Dendritic cell treated with granulocyte-macrophage colony-stimulating factor and Interleukin-4, amounts not matched to agents 40 ng/mL and 50 ng/mL, for 4 days (primary cell): ENCODE measurements at regions not wholly inside any gene's neighbourhood (a gene's known extent, or its start where the extent isn't known, plus 50 kb on each side); places are given as distances from the start of the nearest gene placed in this dataset.
A peak's percentile ranks its signal among the peaks of the same experiment; 100 is the strongest.

Experiments used
- H3K27ac Mint-ChIP-seq: one replicate; pipeline ENCODE4 v1.8.0; 2022; ENCODE audit warnings: mild to moderate bottlenecking, mixed read lengths
- H3K27me3 Mint-ChIP-seq: one replicate; pipeline ENCODE4 v1.8.0; 2022; ENCODE audit warnings: mild to moderate bottlenecking, mixed read lengths
- H3K36me3 Mint-ChIP-seq: one replicate; pipeline ENCODE4 v1.8.0; 2022; ENCODE audit warnings: low read depth, mixed read lengths
- H3K4me1 Mint-ChIP-seq: one replicate; pipeline ENCODE4 v1.8.0; 2022; ENCODE audit warnings: low read depth, mixed read lengths
- H3K4me3 Mint-ChIP-seq: one replicate; pipeline ENCODE4 v1.8.0; 2022; ENCODE audit warnings: mild to moderate bottlenecking, moderate library complexity, mixed read lengths
- H3K9me3 Mint-ChIP-seq: one replicate; pipeline ENCODE4 v1.8.0; 2022; ENCODE audit warnings: mixed read lengths
- intact Hi-C: fragments of 100-400 bp; cut with micrococcal nuclease; formaldehyde crosslinking; loops from one replicate; pipeline ENCODE4 v1.15.0; 2022

GRCh38 chr9:91156451-91157234 is 205.1 kb downstream of the AUH start:
- peaks cover 34% of the 10 kb centered on the region for H3K36me3 Mint-ChIP-seq
- H3K27ac Mint-ChIP-seq = peak overlapping the region; percentile 77
- intact Hi-C loops = no loop called here
- no peaks in the 10 kb centered on the region for H3K27me3 Mint-ChIP-seq
- H3K9me3 Mint-ChIP-seq = no peaks in the 10 kb centered on the region
- peaks cover 57% of the 10 kb centered on the region for H3K4me1 Mint-ChIP-seq
- no peak overlapping the region for H3K4me3 Mint-ChIP-seq

- Mint-ChIP-seq H3K27me3 (no peaks in the 10 kb centered on the region), H3K36me3 (peaks cover 23% of the 10 kb centered on the region), H3K27ac (no peak overlapping the region), H3K4me1 (peaks cover 56% of the 10 kb centered on the region), H3K4me3 (no peak overlapping the region), H3K9me3 (no peaks in the 10 kb centered on the region)
- intact Hi-C loops = no loop called here
These were observed 203.8 kb downstream of the AUH start for GRCh38 chr9:91157883-91158282.

- no peaks in the 10 kb centered on the region for H3K9me3 Mint-ChIP-seq
- peaks cover 19% of the 10 kb centered on the region for H3K36me3 Mint-ChIP-seq
- peaks cover 56% of the 10 kb centered on the region for H3K4me1 Mint-ChIP-seq
- no peak overlapping the region for H3K27ac Mint-ChIP-seq
- H3K4me3 Mint-ChIP-seq = no peak overlapping the region
- intact Hi-C loops = no loop called here
- H3K27me3 Mint-ChIP-seq = no peaks in the 10 kb centered on the region
These were observed 203.4 kb downstream of the AUH start for GRCh38 chr9:91158286-91158685.

- Mint-ChIP-seq H3K4me1 (peaks cover 59% of the 10 kb centered on the region), H3K27ac (peak overlapping the region; percentile 99), H3K4me3 (no peak overlapping the region)
These were observed 202.8 kb downstream of the AUH start for GRCh38 chr9:91158946-91159345.

GRCh38 chr9:91159664-91160121 is 202.0 kb downstream of the AUH start:
- Mint-ChIP-seq H3K9me3 (no peaks in the 10 kb centered on the region), H3K27ac (peak overlapping the region; percentile 99), H3K27me3 (no peaks in the 10 kb centered on the region), H3K4me1 (peaks cover 66% of the 10 kb centered on the region), H3K4me3 (no peak overlapping the region), H3K36me3 (peaks cover 9% of the 10 kb centered on the region)
- intact Hi-C loops = loop anchor here (5.0 kb wide), 1 partner anchor 188 kb away; no protein-coding TSS in a partner anchor

More at GRCh38 chr9:91158946-91159345, 202.8 kb downstream of the AUH start:
- Mint-ChIP-seq H3K27me3 (no peaks in the 10 kb centered on the region), H3K36me3 (peaks cover 12% of the 10 kb centered on the region), H3K9me3 (no peaks in the 10 kb centered on the region)
- intact Hi-C loops = no loop called here

GRCh38 chr9:91160181-91160580 is 201.5 kb downstream of the AUH start:
- H3K36me3 Mint-ChIP-seq = peaks cover 4% of the 10 kb centered on the region
- H3K9me3 Mint-ChIP-seq = no peaks in the 10 kb centered on the region
- peak overlapping the region; percentile 99 for H3K27ac Mint-ChIP-seq
- no peak overlapping the region for H3K4me3 Mint-ChIP-seq
- intact Hi-C loops = loop anchor here (5.0 kb wide), 1 partner anchor 187 kb away; no protein-coding TSS in a partner anchor
- no peaks in the 10 kb centered on the region for H3K27me3 Mint-ChIP-seq
- H3K4me1 Mint-ChIP-seq = peaks cover 71% of the 10 kb centered on the region

GRCh38 chr9:91160599-91161464 is 200.9 kb downstream of the AUH start:
- Mint-ChIP-seq H3K27me3 (no peaks in the 10 kb centered on the region), H3K27ac (peak overlapping the region; percentile 99), H3K36me3 (no peaks in the 10 kb centered on the region), H3K9me3 (no peaks in the 10 kb centered on the region), H3K4me1 (peaks cover 75% of the 10 kb centered on the region), H3K4me3 (no peak overlapping the region)
- intact Hi-C loops = loop anchor here (5.0 kb wide), 1 partner anchor 186 kb away; no protein-coding TSS in a partner anchor

GRCh38 chr9:91161465-91162300 is 200.0 kb downstream of the AUH start:
- no peaks in the 10 kb centered on the region for H3K36me3 Mint-ChIP-seq
- intact Hi-C loops = loop anchor here (2.0 to 5.0 kb wide), 2 partner anchors 15 to 186 kb away; no protein-coding TSS in a partner anchor
- no peaks in the 10 kb centered on the region for H3K27me3 Mint-ChIP-seq
- H3K9me3 Mint-ChIP-seq = no peaks in the 10 kb centered on the region
- H3K4me1 Mint-ChIP-seq = peaks cover 72% of the 10 kb centered on the region
- peak overlapping the region; percentile 72 for H3K4me3 Mint-ChIP-seq
- H3K27ac Mint-ChIP-seq = peak overlapping the region; percentile 99

GRCh38 chr9:91162311-91162710 is 199.4 kb downstream of the AUH start:
- Mint-ChIP-seq H3K4me1 (peaks cover 69% of the 10 kb centered on the region), H3K4me3 (peak overlapping the region; percentile 72), H3K27ac (peak overlapping the region; percentile 99), H3K9me3 (no peaks in the 10 kb centered on the region), H3K36me3 (no peaks in the 10 kb centered on the region), H3K27me3 (no peaks in the 10 kb centered on the region)
- intact Hi-C loops = loop anchor here (2.0 to 5.0 kb wide), 2 partner anchors 16 to 185 kb away; no protein-coding TSS in a partner anchor

- no peaks in the 10 kb centered on the region for H3K9me3 Mint-ChIP-seq
- intact Hi-C loops = loop anchor here (1.0 to 5.0 kb wide), 3 partner anchors 16 to 184 kb away; no protein-coding TSS in a partner anchor
- H3K36me3 Mint-ChIP-seq = no peaks in the 10 kb centered on the region
- peak overlapping the region; percentile 99 for H3K27ac Mint-ChIP-seq
- no peaks in the 10 kb centered on the region for H3K27me3 Mint-ChIP-seq
- peak overlapping the region; percentile 72 for H3K4me3 Mint-ChIP-seq
- H3K4me1 Mint-ChIP-seq = peaks cover 69% of the 10 kb centered on the region
These were observed 198.8 kb downstream of the AUH start for GRCh38 chr9:91162784-91163443.

GRCh38 chr9:91163444-91163772 is 198.3 kb downstream of the AUH start:
- H3K9me3 Mint-ChIP-seq = no peaks in the 10 kb centered on the region
- no peaks in the 10 kb centered on the region for H3K36me3 Mint-ChIP-seq
- peaks cover 69% of the 10 kb centered on the region for H3K4me1 Mint-ChIP-seq
- peak overlapping the region; percentile 99 for H3K27ac Mint-ChIP-seq
- H3K4me3 Mint-ChIP-seq = peak overlapping the region; percentile 27
- H3K27me3 Mint-ChIP-seq = no peaks in the 10 kb centered on the region
- intact Hi-C loops = loop anchor here (1.0 to 5.0 kb wide), 3 partner anchors 17 to 184 kb away; no protein-coding TSS in a partner anchor

- intact Hi-C loops = loop anchor here (1.0 to 5.0 kb wide), 3 partner anchors 17 to 183 kb away; no protein-coding TSS in a partner anchor
- H3K4me1 Mint-ChIP-seq = peaks cover 69% of the 10 kb centered on the region
- no peaks in the 10 kb centered on the region for H3K36me3 Mint-ChIP-seq
- H3K27ac Mint-ChIP-seq = peak overlapping the region; percentile 99
- H3K4me3 Mint-ChIP-seq = peak overlapping the region; percentile 27
- H3K9me3 Mint-ChIP-seq = no peaks in the 10 kb centered on the region
- no peaks in the 10 kb centered on the region for H3K27me3 Mint-ChIP-seq
These were observed 197.8 kb downstream of the AUH start for GRCh38 chr9:91163773-91164471.
